NB4 (cell line): ENCODE measurements at regions not wholly inside any gene's neighbourhood (a gene's known extent, or its start where the extent isn't known, plus 50 kb on each side); places are given as distances from the start of the nearest gene placed in this dataset.
"Not testable (repeated sequence)": the region's sequence is repeated elsewhere in the genome, so short reads cannot be mapped to it uniquely, and the experiment has no call there.

Experiments
- DNase-seq: peaks from one replicate; pipeline ENCODE4 v3.0.0; 2010; ENCODE audit warnings: low read depth
- H3K4me3 ChIP-seq: one replicate; pipeline ENCODE4 v1.5.1; 2011; ENCODE audit warnings: mild to moderate bottlenecking, low read depth, low read length, moderate library complexity
- MYC ChIP-seq: IDR thresholded peaks from 2 replicates; pipeline ENCODE4 v1.6.1; 2011; ENCODE audit warnings: low read depth, low read length
- POLR2A ChIP-seq: IDR thresholded peaks from 2 replicates; pipeline ENCODE4 v1.6.1; 2011; ENCODE audit warnings: mild to moderate bottlenecking; ENCODE audit not compliant: insufficient read length; ENCODE audit errors: extremely low read depth
- TF ChIP-seq, protein P1 (sequence below): IDR thresholded peaks from one replicate; pipeline ENCODE4 v1.5.1; 2012; ENCODE audit warnings: low read depth, low read length
- TF ChIP-seq, protein P2 (sequence below): IDR thresholded peaks from 2 replicates; pipeline ENCODE4 v1.6.1; 2011; ENCODE audit warnings: low read depth, low read length

- no peak for DNase-seq
- H3K4me3 ChIP-seq = no peak overlapping the region
- TF ChIP-seq, protein P1, sequence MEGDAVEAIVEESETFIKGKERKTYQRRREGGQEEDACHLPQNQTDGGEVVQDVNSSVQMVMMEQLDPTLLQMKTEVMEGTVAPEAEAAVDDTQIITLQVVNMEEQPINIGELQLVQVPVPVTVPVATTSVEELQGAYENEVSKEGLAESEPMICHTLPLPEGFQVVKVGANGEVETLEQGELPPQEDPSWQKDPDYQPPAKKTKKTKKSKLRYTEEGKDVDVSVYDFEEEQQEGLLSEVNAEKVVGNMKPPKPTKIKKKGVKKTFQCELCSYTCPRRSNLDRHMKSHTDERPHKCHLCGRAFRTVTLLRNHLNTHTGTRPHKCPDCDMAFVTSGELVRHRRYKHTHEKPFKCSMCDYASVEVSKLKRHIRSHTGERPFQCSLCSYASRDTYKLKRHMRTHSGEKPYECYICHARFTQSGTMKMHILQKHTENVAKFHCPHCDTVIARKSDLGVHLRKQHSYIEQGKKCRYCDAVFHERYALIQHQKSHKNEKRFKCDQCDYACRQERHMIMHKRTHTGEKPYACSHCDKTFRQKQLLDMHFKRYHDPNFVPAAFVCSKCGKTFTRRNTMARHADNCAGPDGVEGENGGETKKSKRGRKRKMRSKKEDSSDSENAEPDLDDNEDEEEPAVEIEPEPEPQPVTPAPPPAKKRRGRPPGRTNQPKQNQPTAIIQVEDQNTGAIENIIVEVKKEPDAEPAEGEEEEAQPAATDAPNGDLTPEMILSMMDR = no peak
- TF ChIP-seq POLR2A (no peak), MYC (no peak)
- TF ChIP-seq, protein P2, sequence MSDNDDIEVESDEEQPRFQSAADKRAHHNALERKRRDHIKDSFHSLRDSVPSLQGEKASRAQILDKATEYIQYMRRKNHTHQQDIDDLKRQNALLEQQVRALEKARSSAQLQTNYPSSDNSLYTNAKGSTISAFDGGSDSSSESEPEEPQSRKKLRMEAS = no peak
Measured at GRCh38 chr12:112617153-112617505, 174.4 kb upstream of the RPH3A start.

DNA sequence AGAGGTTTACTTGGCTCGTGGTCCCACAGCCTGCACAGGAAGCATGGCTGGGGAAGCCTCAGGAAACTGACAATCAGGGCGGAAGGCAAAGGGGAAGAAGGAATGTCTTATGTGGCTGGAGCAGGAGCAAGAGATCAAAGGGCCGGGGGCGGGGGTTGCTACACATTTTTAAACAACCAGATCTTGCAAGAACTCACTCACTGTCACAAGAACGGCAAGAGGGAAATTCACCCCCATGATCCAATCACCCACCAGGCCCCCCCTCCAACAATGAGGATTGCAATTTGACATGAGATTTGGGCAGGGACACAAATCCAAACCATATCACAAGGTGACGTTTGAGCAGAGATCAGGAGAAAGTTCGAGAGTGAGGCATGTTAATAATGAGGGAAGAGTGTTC is 163.7 kb upstream of the RPH3A start:
- no peak overlapping the region for H3K4me3 ChIP-seq
- TF ChIP-seq, protein P1 = no peak
- TF ChIP-seq, protein P2 = no peak
- no peak for TF ChIP-seq POLR2A
- TF ChIP-seq MYC = no peak
- DNase-seq = no peak

DNA sequence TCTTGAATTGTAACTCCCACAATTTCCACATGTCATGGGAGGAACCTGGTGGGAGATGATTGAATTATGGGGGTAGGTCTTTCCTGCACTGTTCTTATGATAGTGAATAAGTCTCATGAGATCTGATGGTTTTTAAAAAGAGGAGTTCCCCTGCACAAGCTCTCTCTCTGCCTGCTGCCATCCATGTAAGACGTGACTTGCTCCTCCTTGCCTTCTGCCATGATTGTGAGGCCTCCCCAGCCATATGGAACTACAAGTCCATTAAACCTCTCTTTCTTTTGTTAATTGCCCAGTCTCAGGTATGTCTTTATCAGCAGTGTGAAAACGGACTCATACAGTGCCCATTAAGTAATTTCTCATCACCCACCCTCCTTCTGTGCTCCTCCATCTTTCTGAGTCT is 159.6 kb upstream of the RPH3A start:
- DNase-seq, H3K4me3 ChIP-seq: not testable (repeated sequence)

- no peak for DNase-seq
- no peak overlapping the region for H3K4me3 ChIP-seq
- TF ChIP-seq MYC = no peak
- TF ChIP-seq POLR2A = no peak
- TF ChIP-seq, protein P2 = no peak
- TF ChIP-seq, protein P1 = no peak
Measured at GRCh38 chr12:112635036-112635435, 156.5 kb upstream of the RPH3A start.

GRCh38 chr12:112638420-112638819 is 153.1 kb upstream of the RPH3A start:
- no peak overlapping the region for H3K4me3 ChIP-seq
- DNase-seq = no peak
- TF ChIP-seq, protein P1 = no peak
- no peak for TF ChIP-seq POLR2A
- no peak for TF ChIP-seq MYC
- TF ChIP-seq, protein P2 = no peak

GRCh38 chr12:112645586-112645985 is 146.0 kb upstream of the RPH3A start:
- H3K4me3 ChIP-seq = no peak overlapping the region
- DNase-seq = no peak
- TF ChIP-seq, protein P1 = no peak
- TF ChIP-seq, protein P2 = no peak
- TF ChIP-seq MYC (no peak), POLR2A (no peak)
